LNCAP (cell line): ENCODE measurements at regions not wholly inside any gene's neighbourhood (a gene's known extent, or its start where the extent isn't known, plus 50 kb on each side); places are given as distances from the start of the nearest gene placed in this dataset.

Experiments used
- TF ChIP-seq, protein P1 (sequence below): fragments of 450-650 bp; IDR thresholded peaks from 2 replicates; pipeline ENCODE4 v1.5.1; 2017; ENCODE audit warnings: mild to moderate bottlenecking

DNA sequence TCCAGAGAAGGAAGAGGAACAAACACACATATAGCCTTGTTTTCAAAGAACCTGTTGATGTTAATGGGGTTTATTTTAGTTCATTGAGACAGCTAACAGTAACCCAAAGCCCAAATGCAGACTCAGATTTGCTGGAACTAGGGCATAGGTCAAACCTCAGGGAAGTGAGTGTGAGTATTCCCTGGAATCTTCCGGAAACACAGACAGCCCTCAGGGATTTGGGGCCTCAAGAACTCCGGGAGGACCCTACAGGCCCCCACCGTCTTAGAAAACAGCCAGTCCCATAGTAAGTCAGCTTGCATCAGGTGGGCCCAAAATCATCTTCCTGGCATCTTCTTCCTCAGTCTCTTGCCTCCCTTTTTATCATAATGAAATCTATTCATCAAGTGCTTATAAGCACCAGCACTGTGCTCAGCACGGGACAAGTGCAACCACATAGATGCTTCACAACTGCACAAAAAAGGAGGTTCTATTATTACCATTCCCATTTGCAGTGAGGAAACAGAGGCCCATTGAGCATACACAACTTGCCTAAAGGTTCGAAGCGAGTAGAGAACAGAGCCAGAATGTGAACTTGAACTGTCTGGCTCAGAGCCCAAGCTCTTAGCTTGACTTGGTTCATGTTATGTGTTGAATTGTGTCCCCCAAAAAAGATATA lies 50.2 kb upstream of the BCL11A start:
- TF ChIP-seq, protein P1, sequence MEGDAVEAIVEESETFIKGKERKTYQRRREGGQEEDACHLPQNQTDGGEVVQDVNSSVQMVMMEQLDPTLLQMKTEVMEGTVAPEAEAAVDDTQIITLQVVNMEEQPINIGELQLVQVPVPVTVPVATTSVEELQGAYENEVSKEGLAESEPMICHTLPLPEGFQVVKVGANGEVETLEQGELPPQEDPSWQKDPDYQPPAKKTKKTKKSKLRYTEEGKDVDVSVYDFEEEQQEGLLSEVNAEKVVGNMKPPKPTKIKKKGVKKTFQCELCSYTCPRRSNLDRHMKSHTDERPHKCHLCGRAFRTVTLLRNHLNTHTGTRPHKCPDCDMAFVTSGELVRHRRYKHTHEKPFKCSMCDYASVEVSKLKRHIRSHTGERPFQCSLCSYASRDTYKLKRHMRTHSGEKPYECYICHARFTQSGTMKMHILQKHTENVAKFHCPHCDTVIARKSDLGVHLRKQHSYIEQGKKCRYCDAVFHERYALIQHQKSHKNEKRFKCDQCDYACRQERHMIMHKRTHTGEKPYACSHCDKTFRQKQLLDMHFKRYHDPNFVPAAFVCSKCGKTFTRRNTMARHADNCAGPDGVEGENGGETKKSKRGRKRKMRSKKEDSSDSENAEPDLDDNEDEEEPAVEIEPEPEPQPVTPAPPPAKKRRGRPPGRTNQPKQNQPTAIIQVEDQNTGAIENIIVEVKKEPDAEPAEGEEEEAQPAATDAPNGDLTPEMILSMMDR: no peak

DNA sequence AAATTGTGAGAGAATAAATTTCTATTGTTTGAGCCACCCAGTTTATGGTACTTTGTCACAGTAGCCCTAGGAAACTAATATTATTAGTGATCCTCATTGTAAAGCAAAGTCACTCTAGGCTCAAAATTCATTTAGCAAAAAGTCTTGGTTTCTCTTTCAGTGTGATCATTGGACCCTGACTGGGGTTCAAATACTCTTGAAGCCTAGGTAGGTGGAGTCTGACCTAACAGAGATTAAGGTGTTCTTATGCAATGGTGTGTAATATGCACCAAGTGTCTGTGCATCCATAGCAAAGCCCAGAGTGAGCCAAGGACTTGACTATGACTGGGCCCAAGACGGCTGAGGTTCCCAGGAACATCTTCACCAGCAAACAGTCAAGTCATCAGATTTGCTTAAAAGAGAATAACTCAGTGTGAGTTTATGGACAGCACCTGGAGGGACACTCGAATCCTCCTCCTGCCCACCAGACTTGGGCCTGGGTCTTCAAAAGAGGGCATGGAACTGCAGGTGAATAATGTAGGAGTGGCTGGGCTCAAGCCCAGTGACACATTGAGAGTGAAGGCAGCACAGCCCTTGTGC lies 51.1 kb upstream of the BCL11A start:
- TF ChIP-seq, protein P1: no peak

DNA sequence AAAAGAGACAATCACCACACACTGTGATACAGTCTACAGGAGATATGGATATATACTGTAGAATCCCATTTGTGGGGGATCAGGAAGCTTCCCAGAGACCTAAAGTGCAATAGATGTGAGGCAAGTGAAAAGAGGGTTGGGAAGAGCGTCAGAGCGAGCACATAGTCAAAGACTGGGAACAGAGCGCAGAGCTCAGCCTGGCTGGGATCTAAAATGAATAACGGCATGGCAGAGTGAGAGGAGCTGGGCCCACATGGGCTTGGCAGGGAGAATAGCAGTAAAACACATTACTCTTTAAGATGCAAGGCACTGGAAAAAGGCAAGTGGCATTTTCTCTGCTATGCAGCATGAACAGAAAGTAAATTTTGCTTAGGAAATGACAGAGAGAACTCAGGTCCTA lies 52.4 kb upstream of the BCL11A start:
- TF ChIP-seq, protein P1: no peak

DNA sequence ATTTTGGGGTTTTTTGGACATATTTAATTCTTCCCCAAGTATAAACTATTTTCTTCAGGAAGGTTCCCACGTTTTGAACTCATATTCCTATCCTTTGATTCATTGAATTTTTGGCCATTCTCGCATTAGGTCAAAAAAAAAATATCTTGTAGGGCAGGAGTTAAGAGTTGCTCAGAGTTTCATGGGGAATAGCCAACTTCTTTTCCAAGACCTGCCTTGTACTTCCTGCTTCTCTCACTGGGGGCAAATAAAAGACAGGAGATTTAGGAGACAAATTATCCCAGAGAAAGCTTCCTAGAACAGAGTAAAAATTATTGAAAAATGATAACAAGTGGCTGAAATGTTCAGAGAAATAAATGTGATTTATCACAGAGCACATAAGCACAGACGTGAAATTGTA lies 55.2 kb upstream of the BCL11A start:
- TF ChIP-seq, protein P1: no peak

DNA sequence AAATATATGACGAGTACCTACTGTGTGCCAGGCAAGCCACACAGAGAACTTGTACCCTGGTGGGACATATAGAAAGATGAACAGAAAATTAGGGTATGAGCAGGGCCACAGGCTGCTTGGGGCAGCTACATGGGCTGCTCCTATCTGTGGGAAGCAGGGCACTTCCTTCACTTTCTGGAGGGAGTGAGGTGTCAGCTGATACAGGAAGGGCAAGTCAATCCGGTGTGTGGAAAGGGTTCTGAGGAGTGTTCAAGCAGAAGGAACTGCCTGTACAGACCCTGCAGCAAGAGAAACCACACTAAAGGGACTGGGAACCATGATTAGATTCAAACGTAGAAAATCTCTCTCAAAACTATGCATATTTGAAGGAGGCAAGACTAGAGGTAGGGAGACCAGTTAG lies 58.6 kb upstream of the BCL11A start:
- TF ChIP-seq, protein P1: no peak

DNA sequence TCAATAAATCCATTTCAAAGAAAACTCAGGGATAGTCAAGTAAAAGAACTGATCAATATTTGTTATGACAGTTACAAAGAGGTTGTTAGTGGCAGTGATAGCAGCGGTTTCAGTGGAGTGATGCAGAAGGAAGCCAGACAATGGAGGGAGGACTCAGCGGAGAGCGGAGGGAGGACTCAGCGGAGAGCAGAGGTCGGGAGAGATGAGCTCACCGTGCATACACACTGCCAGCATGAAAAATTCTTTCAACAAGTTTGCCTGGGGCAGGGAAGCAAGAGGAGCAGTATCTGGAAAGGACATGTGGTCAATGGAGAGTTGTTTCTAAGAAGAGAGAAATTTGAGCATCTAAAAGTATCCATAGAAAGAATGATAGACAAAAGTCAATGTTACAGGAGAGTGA lies 60.9 kb upstream of the BCL11A start:
- TF ChIP-seq, protein P1: no peak

DNA sequence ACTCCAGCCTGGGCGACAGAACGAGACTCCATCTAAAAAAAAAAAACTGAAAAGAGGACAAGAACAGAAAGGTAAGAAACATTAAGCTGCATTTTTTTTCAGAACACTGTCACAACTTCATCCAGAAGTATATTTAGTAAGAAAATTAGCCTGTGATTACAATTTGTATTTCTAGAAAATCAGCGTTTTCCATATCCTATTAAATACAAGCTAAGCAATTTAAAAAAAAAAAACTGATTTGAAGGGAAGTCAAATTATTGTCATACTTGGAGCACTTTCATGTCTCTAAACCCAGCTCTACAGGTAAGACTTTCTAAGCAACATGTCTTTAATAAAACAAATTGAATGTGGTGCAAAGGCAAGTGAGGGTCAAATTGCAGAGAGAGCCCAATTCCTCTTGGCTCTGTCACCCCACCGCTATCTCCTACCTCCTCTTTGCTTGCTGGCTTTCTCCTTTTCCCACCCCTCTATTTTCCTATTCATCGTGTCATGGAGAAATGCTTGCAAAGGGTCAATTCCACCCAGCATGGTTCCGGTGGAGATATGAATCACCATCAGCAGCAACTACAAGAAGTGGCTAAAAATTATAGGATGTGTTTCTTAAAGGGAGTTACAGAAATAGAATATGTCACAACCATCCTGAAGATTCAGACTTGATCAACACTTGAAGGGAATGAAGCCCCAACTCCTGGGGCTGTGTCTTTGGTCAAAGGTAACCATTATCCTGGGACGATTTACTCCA lies 68.4 kb upstream of the BCL11A start:
- TF ChIP-seq, protein P1: no peak
